ENCODE measurements at regions not wholly inside any gene's neighbourhood (a gene's known extent, or its start where the extent isn't known, plus 50 kb on each side); places are given as distances from the start of the nearest gene placed in this dataset.

GRCh38 chr1:115537415-115537814 lies 104.4 kb upstream of the VANGL1 start:
- H3K27me3 Mint-ChIP-seq (ENCODE audit: insufficient read depth, unreplicated experiment), result no peaks in the 10 kb centered on the region
- H3K27ac Mint-ChIP-seq (ENCODE audit: unreplicated experiment), result no peak overlapping the region
- peaks cover 8% of the 10 kb centered on the region for H3K9me3 Mint-ChIP-seq (ENCODE audit: unreplicated experiment)
- Histone ChIP-seq H3K27me3 (replicated peaks; ENCODE audit: control insufficient read depth, insufficient read depth, low read length) (no peaks in the 10 kb centered on the region), H3K4me3 (ENCODE audit: low read depth, low read length) (no peak overlapping the region), H3K9me3 (no peaks in the 10 kb centered on the region), H3K36me3 (ENCODE audit: control insufficient read depth, insufficient read depth, low read length) (no peaks in the 10 kb centered on the region), H3K4me1 (peaks cover 21% of the 10 kb centered on the region)
- no TSS peak for BruUV-seq (replicated peaks)
- H3K4me1 Mint-ChIP-seq (ENCODE audit: low read depth, unreplicated experiment), result peaks cover 5% of the 10 kb centered on the region
- intact Hi-C loops (cut with micrococcal nuclease; ENCODE audit: unreplicated experiment), result no loop called here
- ChIA-PET POLR2A (no interaction called here), CTCF (no interaction called here)
- TF ChIP-seq CTCF (IDR thresholded peaks at IDR 0.05; ENCODE audit: insufficient read depth in 1 of 2, low read depth in 1 of 2, low read length in 1 of 2, severe bottlenecking in 1 of 2, unreplicated experiment in 1 of 2), result no peak
- DNase-seq, result no peak
- H3K4me3 Mint-ChIP-seq (ENCODE audit: unreplicated experiment), result no peak overlapping the region
- no peaks in the 10 kb centered on the region for H3K36me3 Mint-ChIP-seq (ENCODE audit: insufficient read depth, unreplicated experiment)

- POLR2A ChIA-PET, result no interaction called here
- H3K4me3 Mint-ChIP-seq (ENCODE audit: unreplicated experiment), result no peak overlapping the region
- intact Hi-C loops (cut with micrococcal nuclease; ENCODE audit: unreplicated experiment), result no loop called here
- Histone ChIP-seq H3K36me3 (ENCODE audit: control insufficient read depth, insufficient read depth, low read length) (no peaks in the 10 kb centered on the region), H3K4me3 (ENCODE audit: low read depth, low read length) (no peak overlapping the region), H3K9me3 (no peaks in the 10 kb centered on the region), H3K27me3 (replicated peaks; ENCODE audit: control insufficient read depth, insufficient read depth, low read length) (no peaks in the 10 kb centered on the region), H3K4me1 (peaks cover 22% of the 10 kb centered on the region)
- H3K27ac Mint-ChIP-seq (ENCODE audit: unreplicated experiment), result no peak overlapping the region
- no peak for DNase-seq
- peaks cover 8% of the 10 kb centered on the region for H3K9me3 Mint-ChIP-seq (ENCODE audit: unreplicated experiment)
- peaks cover 12% of the 10 kb centered on the region for H3K4me1 Mint-ChIP-seq (ENCODE audit: low read depth, unreplicated experiment)
- H3K27me3 Mint-ChIP-seq (ENCODE audit: insufficient read depth, unreplicated experiment), result no peaks in the 10 kb centered on the region
- H3K36me3 Mint-ChIP-seq (ENCODE audit: insufficient read depth, unreplicated experiment), result no peaks in the 10 kb centered on the region
- CTCF ChIA-PET, result no interaction called here
- no peak for TF ChIP-seq CTCF (IDR thresholded peaks at IDR 0.05; ENCODE audit: insufficient read depth in 1 of 2, low read depth in 1 of 2, low read length in 1 of 2, severe bottlenecking in 1 of 2, unreplicated experiment in 1 of 2)
- BruUV-seq (replicated peaks), result no TSS peak
Observed at GRCh38 chr1:115536279-115536816, 105.4 kb upstream of the VANGL1 start.

GRCh38 chr1:115534106-115534505 lies 107.7 kb upstream of the VANGL1 start:
- intact Hi-C loops (cut with micrococcal nuclease; ENCODE audit: unreplicated experiment), result no loop called here
- H3K9me3 Mint-ChIP-seq (ENCODE audit: unreplicated experiment), result no peaks in the 10 kb centered on the region
- no peaks in the 10 kb centered on the region for H3K27me3 Mint-ChIP-seq (ENCODE audit: insufficient read depth, unreplicated experiment)
- Histone ChIP-seq H3K36me3 (ENCODE audit: control insufficient read depth, insufficient read depth, low read length) (no peaks in the 10 kb centered on the region), H3K27me3 (replicated peaks; ENCODE audit: control insufficient read depth, insufficient read depth, low read length) (no peaks in the 10 kb centered on the region), H3K9me3 (no peaks in the 10 kb centered on the region), H3K4me3 (ENCODE audit: low read depth, low read length) (no peak overlapping the region), H3K4me1 (peaks cover 22% of the 10 kb centered on the region)
- CTCF ChIA-PET, result no interaction called here
- H3K36me3 Mint-ChIP-seq (ENCODE audit: insufficient read depth, unreplicated experiment), result no peaks in the 10 kb centered on the region
- POLR2A ChIA-PET, result no interaction called here
- peak overlapping the region; percentile 35 for H3K27ac Mint-ChIP-seq (ENCODE audit: unreplicated experiment)
- BruUV-seq (replicated peaks), result no TSS peak
- H3K4me1 Mint-ChIP-seq (ENCODE audit: low read depth, unreplicated experiment), result peaks cover 12% of the 10 kb centered on the region
- DNase-seq, result no peak
- TF ChIP-seq CTCF (IDR thresholded peaks at IDR 0.05; ENCODE audit: insufficient read depth in 1 of 2, low read depth in 1 of 2, low read length in 1 of 2, severe bottlenecking in 1 of 2, unreplicated experiment in 1 of 2), result no peak
- no peak overlapping the region for H3K4me3 Mint-ChIP-seq (ENCODE audit: unreplicated experiment)

All from Caco-2 (cell line).